NCI-H2171 treated with DMSO at 0.1 percent for 48 hours (cell line): ENCODE measurements at regions not wholly inside any gene's neighbourhood (a gene's known extent, or its start where the extent isn't known, plus 50 kb on each side); places are given as distances from the start of the nearest gene placed in this dataset.
"Not testable (repeated sequence)": the region's sequence is repeated elsewhere in the genome, so short reads cannot be mapped to it uniquely, and the experiment has no call there.

Source experiments
- DNase-seq: peaks from one replicate; lab custom pipeline; 2025; lab: John Stamatoyannopoulos, UW

- not testable (repeated sequence) for DNase-seq
Observed at GRCh38 chr16:70014915-70015314, 63.8 kb downstream of the CLEC18A start.

GRCh38 chr16:70016751-70017150 lies 65.6 kb downstream of the CLEC18A start:
- not testable (repeated sequence) for DNase-seq

GRCh38 chr16:70018254-70018653 lies 67.1 kb downstream of the CLEC18A start:
- DNase-seq, result peak; percentile 14

- not testable (repeated sequence) for DNase-seq
Observed at GRCh38 chr16:70023207-70023606, 72.1 kb downstream of the CLEC18A start.

- DNase-seq, result not testable (repeated sequence)
Observed at GRCh38 chr16:70023956-70024355, 72.8 kb downstream of the CLEC18A start.

- peak; percentile 17 for DNase-seq
Observed at GRCh38 chr16:70026165-70026854, 75.2 kb downstream of the CLEC18A start.

GRCh38 chr16:70032906-70033305 lies 81.2 kb upstream of the PDPR start:
- not testable (repeated sequence) for DNase-seq

GRCh38 chr16:70037913-70038312 lies 76.2 kb upstream of the PDPR start:
- not testable (repeated sequence) for DNase-seq

- not testable (repeated sequence) for DNase-seq
Observed at GRCh38 chr16:70040554-70040953, 73.6 kb upstream of the PDPR start.

- DNase-seq, result not testable (repeated sequence)
Observed at GRCh38 chr16:70043538-70044067, 70.5 kb upstream of the PDPR start.

- DNase-seq, result not testable (repeated sequence)
Observed at GRCh38 chr16:70046560-70046959, 67.6 kb upstream of the PDPR start.

GRCh38 chr16:70048083-70048482 lies 66.0 kb upstream of the PDPR start:
- DNase-seq, result not testable (repeated sequence)

- DNase-seq, result not testable (repeated sequence)
Observed at GRCh38 chr16:70058056-70058455, 56.1 kb upstream of the PDPR start.

GRCh38 chr16:70059429-70059828 lies 54.7 kb upstream of the PDPR start:
- not testable (repeated sequence) for DNase-seq

- not testable (repeated sequence) for DNase-seq
Observed at GRCh38 chr16:70060521-70061027, 53.6 kb upstream of the PDPR start.

GRCh38 chr16:70061671-70062218 lies 52.4 kb upstream of the PDPR start:
- not testable (repeated sequence) for DNase-seq

GRCh38 chr16:70062947-70063346 lies 51.2 kb upstream of the PDPR start:
- DNase-seq, result not testable (repeated sequence)
